ENCODE measurements at regions not wholly inside any gene's neighbourhood (a gene's known extent, or its start where the extent isn't known, plus 50 kb on each side); places are given as distances from the start of the nearest gene placed in this dataset.

DNA sequence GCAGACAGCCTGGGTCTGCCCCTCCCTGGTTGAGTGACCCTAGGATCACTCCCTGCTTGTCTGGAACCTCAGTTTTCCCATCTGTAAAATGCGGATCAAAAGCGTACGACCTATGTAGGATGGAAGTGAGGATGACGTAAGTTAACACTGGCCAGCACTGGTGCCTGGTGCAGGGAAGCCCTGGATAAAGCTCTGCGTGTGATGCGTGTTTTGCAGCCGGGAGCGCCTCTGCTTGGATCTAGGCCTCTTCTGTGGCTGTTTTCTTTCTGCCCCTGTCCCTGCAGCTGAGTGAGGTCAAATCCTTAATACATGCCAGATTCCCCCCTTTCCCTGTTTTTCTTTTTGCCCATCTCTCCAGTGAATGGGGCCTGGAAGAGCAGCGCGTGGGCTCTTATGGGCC lies 201.5 kb downstream of the RBM19 start:
- no peak for TF ChIP-seq POLR2A (IDR thresholded peaks at IDR 0.05)
- TF ChIP-seq, protein P1, sequence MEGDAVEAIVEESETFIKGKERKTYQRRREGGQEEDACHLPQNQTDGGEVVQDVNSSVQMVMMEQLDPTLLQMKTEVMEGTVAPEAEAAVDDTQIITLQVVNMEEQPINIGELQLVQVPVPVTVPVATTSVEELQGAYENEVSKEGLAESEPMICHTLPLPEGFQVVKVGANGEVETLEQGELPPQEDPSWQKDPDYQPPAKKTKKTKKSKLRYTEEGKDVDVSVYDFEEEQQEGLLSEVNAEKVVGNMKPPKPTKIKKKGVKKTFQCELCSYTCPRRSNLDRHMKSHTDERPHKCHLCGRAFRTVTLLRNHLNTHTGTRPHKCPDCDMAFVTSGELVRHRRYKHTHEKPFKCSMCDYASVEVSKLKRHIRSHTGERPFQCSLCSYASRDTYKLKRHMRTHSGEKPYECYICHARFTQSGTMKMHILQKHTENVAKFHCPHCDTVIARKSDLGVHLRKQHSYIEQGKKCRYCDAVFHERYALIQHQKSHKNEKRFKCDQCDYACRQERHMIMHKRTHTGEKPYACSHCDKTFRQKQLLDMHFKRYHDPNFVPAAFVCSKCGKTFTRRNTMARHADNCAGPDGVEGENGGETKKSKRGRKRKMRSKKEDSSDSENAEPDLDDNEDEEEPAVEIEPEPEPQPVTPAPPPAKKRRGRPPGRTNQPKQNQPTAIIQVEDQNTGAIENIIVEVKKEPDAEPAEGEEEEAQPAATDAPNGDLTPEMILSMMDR (IDR thresholded peaks at IDR 0.05) = no peak
